ENCODE measurements at regions not wholly inside any gene's neighbourhood (a gene's known extent, or its start where the extent isn't known, plus 50 kb on each side); places are given as distances from the start of the nearest gene placed in this dataset.

- DNase-seq = no peak
- no peak overlapping the region for H3K27ac Mint-ChIP-seq
- H3K4me1 Mint-ChIP-seq = no peaks in the 10 kb centered on the region
- Histone ChIP-seq H3K27ac (ENCODE audit: low read length) (no peak overlapping the region), H3K9me3 (ENCODE audit: control insufficient read depth, insufficient read depth, low read length) (no peaks in the 10 kb centered on the region), H3K27me3 (ENCODE audit: control insufficient read depth, insufficient read depth, low read length) (no peaks in the 10 kb centered on the region), H3K4me1 (ENCODE audit: control insufficient read depth, insufficient read depth, low read length) (no peaks in the 10 kb centered on the region), H3K4me3 (ENCODE audit: low read length) (no peak overlapping the region), H3K36me3 (ENCODE audit: control insufficient read depth, insufficient read depth, low read length) (no peaks in the 10 kb centered on the region)
- no peak overlapping the region for H3K4me3 Mint-ChIP-seq
- ATAC-seq = no peak
- no peak for TF ChIP-seq CTCF (IDR thresholded peaks at IDR 0.05)
- H3K27me3 Mint-ChIP-seq (ENCODE audit: low read depth in 2 of 2) = no peaks in the 10 kb centered on the region
- intact Hi-C loops (cut with micrococcal nuclease) = no loop called here
- H3K36me3 Mint-ChIP-seq = no peaks in the 10 kb centered on the region
- no peaks in the 10 kb centered on the region for H3K9me3 Mint-ChIP-seq
- 88% methylated on average over 14 of the region's 14 CpGs for WGBS (ENCODE audit: insufficient coverage)
Observed at GRCh38 chr11:70732023-70732880, 333.9 kb downstream of the CTTN start.

GRCh38 chr11:70732881-70733196 is 334.5 kb downstream of the CTTN start:
- Histone ChIP-seq H3K36me3 (ENCODE audit: control insufficient read depth, insufficient read depth, low read length) (no peaks in the 10 kb centered on the region), H3K4me3 (ENCODE audit: low read length) (no peak overlapping the region), H3K4me1 (ENCODE audit: control insufficient read depth, insufficient read depth, low read length) (no peaks in the 10 kb centered on the region), H3K27ac (ENCODE audit: low read length) (no peak overlapping the region), H3K9me3 (ENCODE audit: control insufficient read depth, insufficient read depth, low read length) (no peaks in the 10 kb centered on the region), H3K27me3 (ENCODE audit: control insufficient read depth, insufficient read depth, low read length) (no peaks in the 10 kb centered on the region)
- Mint-ChIP-seq H3K27me3 (ENCODE audit: low read depth in 2 of 2) (no peaks in the 10 kb centered on the region), H3K9me3 (no peaks in the 10 kb centered on the region), H3K4me3 (no peak overlapping the region), H3K4me1 (no peaks in the 10 kb centered on the region), H3K27ac (no peak overlapping the region), H3K36me3 (no peaks in the 10 kb centered on the region)
- WGBS (ENCODE audit: insufficient coverage) = 93% methylated on average over 16 of the region's 16 CpGs
- DNase-seq (no peak), ATAC-seq (no peak)
- intact Hi-C loops (cut with micrococcal nuclease) = no loop called here
- no peak for TF ChIP-seq CTCF (IDR thresholded peaks at IDR 0.05)

GRCh38 chr11:70733327-70734325 is 335.3 kb downstream of the CTTN start:
- intact Hi-C loops (cut with micrococcal nuclease) = no loop called here
- Mint-ChIP-seq H3K9me3 (no peaks in the 10 kb centered on the region), H3K36me3 (no peaks in the 10 kb centered on the region), H3K4me1 (no peaks in the 10 kb centered on the region), H3K27me3 (ENCODE audit: low read depth in 2 of 2) (no peaks in the 10 kb centered on the region), H3K27ac (no peak overlapping the region), H3K4me3 (no peak overlapping the region)
- no peaks in the 10 kb centered on the region for H3K36me3 ChIP-seq (ENCODE audit: control insufficient read depth, insufficient read depth, low read length)
- H3K27me3 ChIP-seq (ENCODE audit: control insufficient read depth, insufficient read depth, low read length) = no peaks in the 10 kb centered on the region
- no peaks in the 10 kb centered on the region for H3K4me1 ChIP-seq (ENCODE audit: control insufficient read depth, insufficient read depth, low read length)
- ATAC-seq (no peak), DNase-seq (no peak)
- H3K9me3 ChIP-seq (ENCODE audit: control insufficient read depth, insufficient read depth, low read length) = no peaks in the 10 kb centered on the region
- 88% methylated on average over 21 of the region's 21 CpGs for WGBS (ENCODE audit: insufficient coverage)
- no peak overlapping the region for H3K27ac ChIP-seq (ENCODE audit: low read length)
- TF ChIP-seq CTCF (IDR thresholded peaks at IDR 0.05) = no peak
- H3K4me3 ChIP-seq (ENCODE audit: low read length) = no peak overlapping the region
